ENCODE measurements at regions not wholly inside any gene's neighbourhood (a gene's known extent, or its start where the extent isn't known, plus 50 kb on each side); places are given as distances from the start of the nearest gene placed in this dataset.

GRCh38 chr5:83001796-83002381 lies 75.3 kb downstream of the TMEM167A start:
- DNase-seq (no peak), ATAC-seq (no peak)
- no peak overlapping the region for H3K4me3 Mint-ChIP-seq
- ChIA-PET POLR2A (no interaction called here), CTCF (no interaction called here)
- H3K9me3 Mint-ChIP-seq (ENCODE audit: insufficient read depth) = no peaks in the 10 kb centered on the region
- no peak overlapping the region for H3K27ac Mint-ChIP-seq
- no peaks in the 10 kb centered on the region for H3K36me3 Mint-ChIP-seq (ENCODE audit: low read depth)
- peaks cover 5% of the 10 kb centered on the region for H3K27me3 Mint-ChIP-seq (ENCODE audit: low read depth)
- H3K4me1 Mint-ChIP-seq (ENCODE audit: low read depth) = peaks cover 4% of the 10 kb centered on the region

GRCh38 chr5:83000922-83001321 lies 76.3 kb downstream of the TMEM167A start:
- Mint-ChIP-seq H3K27me3 (ENCODE audit: low read depth) (peaks cover 3% of the 10 kb centered on the region), H3K4me1 (ENCODE audit: low read depth) (peaks cover 4% of the 10 kb centered on the region), H3K9me3 (ENCODE audit: insufficient read depth) (no peaks in the 10 kb centered on the region), H3K4me3 (no peak overlapping the region), H3K27ac (no peak overlapping the region), H3K36me3 (ENCODE audit: low read depth) (no peaks in the 10 kb centered on the region)
- no peak for DNase-seq
- POLR2A ChIA-PET = no interaction called here
- no peak for ATAC-seq
- CTCF ChIA-PET = no interaction called here

- Mint-ChIP-seq H3K27me3 (ENCODE audit: low read depth) (peaks cover 3% of the 10 kb centered on the region), H3K9me3 (ENCODE audit: insufficient read depth) (no peaks in the 10 kb centered on the region), H3K4me1 (ENCODE audit: low read depth) (peaks cover 4% of the 10 kb centered on the region), H3K4me3 (no peak overlapping the region), H3K27ac (no peak overlapping the region), H3K36me3 (ENCODE audit: low read depth) (no peaks in the 10 kb centered on the region)
- POLR2A ChIA-PET = no interaction called here
- DNase-seq (no peak), ATAC-seq (no peak)
- CTCF ChIA-PET = no interaction called here
These were observed 76.8 kb downstream of the TMEM167A start for GRCh38 chr5:83000428-83000827.

- Mint-ChIP-seq H3K27ac (no peak overlapping the region), H3K9me3 (ENCODE audit: insufficient read depth) (peaks cover 4% of the 10 kb centered on the region), H3K27me3 (ENCODE audit: low read depth) (peaks cover 1% of the 10 kb centered on the region), H3K4me3 (no peak overlapping the region), H3K36me3 (ENCODE audit: low read depth) (no peaks in the 10 kb centered on the region), H3K4me1 (ENCODE audit: low read depth) (no peaks in the 10 kb centered on the region)
- CTCF ChIA-PET = no interaction called here
- no peak for DNase-seq
- POLR2A ChIA-PET = no interaction called here
- ATAC-seq = no peak
These were observed 83.8 kb downstream of the TMEM167A start for GRCh38 chr5:82993416-82993815.

- peaks cover 1% of the 10 kb centered on the region for H3K27me3 Mint-ChIP-seq (ENCODE audit: low read depth)
- ATAC-seq = no peak
These were observed 84.5 kb downstream of the TMEM167A start for GRCh38 chr5:82992646-82993045.

GRCh38 chr5:82991678-82992323 lies 85.4 kb downstream of the TMEM167A start:
- Mint-ChIP-seq H3K4me3 (no peak overlapping the region), H3K36me3 (ENCODE audit: low read depth) (no peaks in the 10 kb centered on the region), H3K27ac (no peak overlapping the region), H3K9me3 (ENCODE audit: insufficient read depth) (peaks cover 4% of the 10 kb centered on the region), H3K4me1 (ENCODE audit: low read depth) (no peaks in the 10 kb centered on the region), H3K27me3 (ENCODE audit: low read depth) (peaks cover 4% of the 10 kb centered on the region)
- DNase-seq (no peak), ATAC-seq (no peak)
- POLR2A ChIA-PET = no interaction called here
- CTCF ChIA-PET = no interaction called here

More at GRCh38 chr5:82992646-82993045, 84.5 kb downstream of the TMEM167A start:
- H3K36me3 Mint-ChIP-seq (ENCODE audit: low read depth) = no peaks in the 10 kb centered on the region
- no peak overlapping the region for H3K27ac Mint-ChIP-seq
- no peaks in the 10 kb centered on the region for H3K4me1 Mint-ChIP-seq (ENCODE audit: low read depth)
- no peak for DNase-seq
- H3K9me3 Mint-ChIP-seq (ENCODE audit: insufficient read depth) = peaks cover 4% of the 10 kb centered on the region
- no peak overlapping the region for H3K4me3 Mint-ChIP-seq
- CTCF ChIA-PET = no interaction called here
- POLR2A ChIA-PET = no interaction called here

GRCh38 chr5:82991059-82991458 lies 86.1 kb downstream of the TMEM167A start:
- ATAC-seq (no peak), DNase-seq (no peak)
- no peaks in the 10 kb centered on the region for H3K4me1 Mint-ChIP-seq (ENCODE audit: low read depth)
- H3K4me3 Mint-ChIP-seq = no peak overlapping the region
- peaks cover 4% of the 10 kb centered on the region for H3K9me3 Mint-ChIP-seq (ENCODE audit: insufficient read depth)
- peaks cover 4% of the 10 kb centered on the region for H3K27me3 Mint-ChIP-seq (ENCODE audit: low read depth)
- no peaks in the 10 kb centered on the region for H3K36me3 Mint-ChIP-seq (ENCODE audit: low read depth)
- POLR2A ChIA-PET = no interaction called here
- no peak overlapping the region for H3K27ac Mint-ChIP-seq
- CTCF ChIA-PET = no interaction called here

GRCh38 chr5:82987188-82987587 lies 90.0 kb downstream of the TMEM167A start:
- no peak overlapping the region for H3K27ac Mint-ChIP-seq
- no peaks in the 10 kb centered on the region for H3K36me3 Mint-ChIP-seq (ENCODE audit: low read depth)
- no peak overlapping the region for H3K4me3 Mint-ChIP-seq
- DNase-seq (no peak), ATAC-seq (no peak)
- peaks cover 4% of the 10 kb centered on the region for H3K9me3 Mint-ChIP-seq (ENCODE audit: insufficient read depth)
- peaks cover 10% of the 10 kb centered on the region for H3K27me3 Mint-ChIP-seq (ENCODE audit: low read depth)
- ChIA-PET CTCF (no interaction called here), POLR2A (no interaction called here)
- H3K4me1 Mint-ChIP-seq (ENCODE audit: low read depth) = no peaks in the 10 kb centered on the region

GRCh38 chr5:82986404-82986803 lies 90.8 kb downstream of the TMEM167A start:
- Mint-ChIP-seq H3K36me3 (ENCODE audit: low read depth) (no peaks in the 10 kb centered on the region), H3K4me3 (no peak overlapping the region), H3K9me3 (ENCODE audit: insufficient read depth) (peaks cover 4% of the 10 kb centered on the region), H3K27ac (no peak overlapping the region), H3K4me1 (ENCODE audit: low read depth) (no peaks in the 10 kb centered on the region), H3K27me3 (ENCODE audit: low read depth) (peaks cover 10% of the 10 kb centered on the region)
- no peak for ATAC-seq
- ChIA-PET POLR2A (no interaction called here), CTCF (interaction anchor here (0.7 kb wide), 1 partner anchor 194 kb away, joined by 3 read pairs; no protein-coding TSS in a partner anchor)
- DNase-seq = no peak

GRCh38 chr5:82985763-82986162 lies 91.4 kb downstream of the TMEM167A start:
- Mint-ChIP-seq H3K4me3 (no peak overlapping the region), H3K27ac (no peak overlapping the region), H3K4me1 (ENCODE audit: low read depth) (no peaks in the 10 kb centered on the region), H3K9me3 (ENCODE audit: insufficient read depth) (peaks cover 4% of the 10 kb centered on the region), H3K36me3 (ENCODE audit: low read depth) (no peaks in the 10 kb centered on the region), H3K27me3 (ENCODE audit: low read depth) (peaks cover 10% of the 10 kb centered on the region)
- CTCF ChIA-PET = no interaction called here
- DNase-seq (no peak), ATAC-seq (no peak)
- POLR2A ChIA-PET = no interaction called here

GRCh38 chr5:82984786-82985735 lies 92.1 kb downstream of the TMEM167A start:
- H3K4me3 Mint-ChIP-seq = no peak overlapping the region
- H3K4me1 Mint-ChIP-seq (ENCODE audit: low read depth) = no peaks in the 10 kb centered on the region
- H3K9me3 Mint-ChIP-seq (ENCODE audit: insufficient read depth) = peaks cover 4% of the 10 kb centered on the region
- ChIA-PET POLR2A (no interaction called here), CTCF (no interaction called here)
- peaks cover 10% of the 10 kb centered on the region for H3K27me3 Mint-ChIP-seq (ENCODE audit: low read depth)
- H3K27ac Mint-ChIP-seq = no peak overlapping the region
- DNase-seq (no peak), ATAC-seq (no peak)
- no peaks in the 10 kb centered on the region for H3K36me3 Mint-ChIP-seq (ENCODE audit: low read depth)

GRCh38 chr5:82982846-82983245 lies 94.3 kb downstream of the TMEM167A start:
- Mint-ChIP-seq H3K27me3 (ENCODE audit: low read depth) (peaks cover 10% of the 10 kb centered on the region), H3K4me3 (no peak overlapping the region), H3K9me3 (ENCODE audit: insufficient read depth) (no peaks in the 10 kb centered on the region), H3K36me3 (ENCODE audit: low read depth) (no peaks in the 10 kb centered on the region), H3K27ac (no peak overlapping the region), H3K4me1 (ENCODE audit: low read depth) (no peaks in the 10 kb centered on the region)
- POLR2A ChIA-PET = no interaction called here
- CTCF ChIA-PET = no interaction called here
- ATAC-seq = no peak
- no peak for DNase-seq

Data from activated CD8-positive, alpha-beta T cell treated with anti-CD3 and anti-CD28 coated beads, Interleukin-2, amount 10 ng/mL, durations not matched to agents 7 days and 5 days (primary cell).